ENCODE measurements at regions not wholly inside any gene's neighbourhood (a gene's known extent, or its start where the extent isn't known, plus 50 kb on each side); places are given as distances from the start of the nearest gene placed in this dataset.

DNA sequence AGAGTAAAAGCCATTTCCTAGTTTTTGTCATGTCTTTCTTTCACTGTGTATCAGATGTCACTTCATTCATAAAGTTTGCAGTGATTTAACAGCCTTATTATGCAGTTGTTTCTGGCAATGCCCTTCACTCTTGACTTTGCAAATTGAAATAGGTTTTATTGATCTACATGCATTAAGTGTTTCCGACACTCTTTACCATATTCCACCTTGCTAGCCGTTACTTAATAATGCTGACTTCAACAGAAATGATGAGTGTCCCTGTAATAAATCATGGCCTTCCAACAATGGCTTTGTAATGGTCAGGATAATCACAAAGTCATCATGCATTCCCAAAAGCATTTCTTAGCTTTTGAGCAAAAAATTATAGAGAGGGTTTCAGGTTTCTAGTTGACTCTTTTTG is 236.8 kb upstream of the FMN2 start:
- TF ChIP-seq, protein P1, sequence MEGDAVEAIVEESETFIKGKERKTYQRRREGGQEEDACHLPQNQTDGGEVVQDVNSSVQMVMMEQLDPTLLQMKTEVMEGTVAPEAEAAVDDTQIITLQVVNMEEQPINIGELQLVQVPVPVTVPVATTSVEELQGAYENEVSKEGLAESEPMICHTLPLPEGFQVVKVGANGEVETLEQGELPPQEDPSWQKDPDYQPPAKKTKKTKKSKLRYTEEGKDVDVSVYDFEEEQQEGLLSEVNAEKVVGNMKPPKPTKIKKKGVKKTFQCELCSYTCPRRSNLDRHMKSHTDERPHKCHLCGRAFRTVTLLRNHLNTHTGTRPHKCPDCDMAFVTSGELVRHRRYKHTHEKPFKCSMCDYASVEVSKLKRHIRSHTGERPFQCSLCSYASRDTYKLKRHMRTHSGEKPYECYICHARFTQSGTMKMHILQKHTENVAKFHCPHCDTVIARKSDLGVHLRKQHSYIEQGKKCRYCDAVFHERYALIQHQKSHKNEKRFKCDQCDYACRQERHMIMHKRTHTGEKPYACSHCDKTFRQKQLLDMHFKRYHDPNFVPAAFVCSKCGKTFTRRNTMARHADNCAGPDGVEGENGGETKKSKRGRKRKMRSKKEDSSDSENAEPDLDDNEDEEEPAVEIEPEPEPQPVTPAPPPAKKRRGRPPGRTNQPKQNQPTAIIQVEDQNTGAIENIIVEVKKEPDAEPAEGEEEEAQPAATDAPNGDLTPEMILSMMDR (IDR thresholded peaks at IDR 0.05): no peak
- no peak for TF ChIP-seq POLR2A (IDR thresholded peaks at IDR 0.05)

Measured in suprapubic skin (tissue), 3 donors.